B cell (primary cell): ENCODE measurements at regions not wholly inside any gene's neighbourhood (a gene's known extent, or its start where the extent isn't known, plus 50 kb on each side); places are given as distances from the start of the nearest gene placed in this dataset.

Source experiments
- CTCF ChIP-seq: fragments of 200-600 bp; IDR thresholded peaks from one replicate; pipeline ENCODE4 v1.8.0; 2022; ENCODE audit warnings: antibody characterized with exemption, mild to moderate bottlenecking
- EZH2 ChIP-seq: IDR thresholded peaks from 2 replicates; pipeline ENCODE4 v1.6.1; 2012; ENCODE audit warnings: borderline replicate concordance, low read depth, mild to moderate bottlenecking, moderate library complexity, low read length; ENCODE audit not compliant: insufficient read depth, poor library complexity, severe bottlenecking

- TF ChIP-seq CTCF: no peak
- no peak for TF ChIP-seq EZH2
Measured at GRCh38 chr13:105569816-105570215, 965.6 kb downstream of the EFNB2 start.
